Activated CD4-positive, alpha-beta T cell treated with anti-CD3 and anti-CD28 coated beads for 48 hours (primary cell): ENCODE measurements at regions not wholly inside any gene's neighbourhood (a gene's known extent, or its start where the extent isn't known, plus 50 kb on each side); places are given as distances from the start of the nearest gene placed in this dataset.
"Not testable (repeated sequence)": the region's sequence is repeated elsewhere in the genome, so short reads cannot be mapped to it uniquely, and the experiment has no call there.

Experiments used
- DNase-seq: peaks from one replicate; pipeline ENCODE4 v3.0.0-alpha.2; 2020

DNA sequence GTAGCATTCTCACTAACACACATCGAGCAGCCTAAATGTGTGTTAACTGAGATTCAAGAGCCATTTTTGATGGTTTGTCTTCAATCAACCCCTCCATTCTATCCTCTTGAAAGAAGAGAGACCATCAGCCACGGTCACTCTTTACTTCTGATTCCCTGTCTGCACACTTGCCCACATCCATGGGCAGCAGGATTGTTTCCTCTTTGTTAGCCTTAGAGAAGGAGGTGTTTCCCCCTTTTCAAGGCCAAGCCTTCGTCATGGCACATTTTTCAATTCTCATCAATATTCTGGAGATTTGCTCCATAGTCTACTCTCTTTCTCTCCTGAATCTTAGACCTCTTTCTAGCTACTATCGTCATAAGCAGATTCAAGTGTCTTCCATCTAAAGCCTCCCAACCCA, 522.4 kb upstream of the NAALADL2 start:
- DNase-seq = no peak

- no peak for DNase-seq
These were observed 521.9 kb upstream of the NAALADL2 start for GRCh38 chr3:174337227-174337626.

GRCh38 chr3:174340624-174341587, 518.2 kb upstream of the NAALADL2 start:
- no peak for DNase-seq

DNA sequence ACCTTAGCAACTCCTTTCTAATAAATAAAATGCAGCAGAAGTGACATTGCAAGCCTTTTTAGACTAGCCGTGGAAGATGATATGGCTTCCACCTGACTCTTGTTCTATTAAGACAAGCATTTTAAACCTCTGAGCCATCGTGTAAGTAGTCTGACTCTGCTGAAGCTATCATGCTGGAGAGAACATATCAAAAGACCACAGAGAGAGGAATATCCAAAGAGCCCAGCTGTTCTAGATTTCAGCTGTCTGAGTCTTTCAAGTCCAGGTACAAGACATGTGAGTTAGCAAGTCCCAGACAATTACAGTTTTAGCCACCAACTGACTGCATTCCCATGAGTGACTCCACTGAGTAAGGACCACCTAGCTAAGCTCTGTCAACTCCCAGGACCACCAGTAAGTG, 517.0 kb upstream of the NAALADL2 start:
- DNase-seq = no peak

DNA sequence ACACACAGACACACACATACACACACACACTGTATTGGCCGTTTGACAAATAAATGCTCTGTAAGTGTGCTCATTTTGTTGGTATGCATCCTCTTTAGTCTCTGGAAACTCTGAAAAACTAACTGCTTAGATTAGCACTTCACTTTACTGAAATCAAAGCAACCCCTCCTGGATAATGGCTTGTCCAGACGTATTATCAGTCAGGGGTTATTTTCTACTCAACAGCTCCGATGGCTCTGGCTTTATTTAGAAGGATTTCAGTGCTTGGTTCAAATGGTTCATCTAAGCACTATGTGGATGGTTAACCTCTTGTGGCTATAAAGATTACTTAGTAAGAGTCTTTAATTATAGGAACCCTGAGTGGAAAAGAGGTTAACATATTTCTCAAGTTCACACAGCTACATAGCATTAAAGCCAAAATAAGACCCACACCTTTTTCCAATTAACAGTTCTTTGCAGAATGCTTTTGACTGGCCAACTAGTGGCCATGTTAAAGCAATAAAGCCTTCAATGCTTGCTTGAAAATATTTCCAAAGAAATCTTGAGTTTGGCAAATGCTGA, 516.1 kb upstream of the NAALADL2 start:
- DNase-seq = no peak

- DNase-seq = no peak
These were observed 513.0 kb upstream of the NAALADL2 start for GRCh38 chr3:174346141-174346540.

GRCh38 chr3:174346571-174346970, 512.6 kb upstream of the NAALADL2 start:
- no peak for DNase-seq

GRCh38 chr3:174347474-174348138, 511.5 kb upstream of the NAALADL2 start:
- DNase-seq = no peak

DNA sequence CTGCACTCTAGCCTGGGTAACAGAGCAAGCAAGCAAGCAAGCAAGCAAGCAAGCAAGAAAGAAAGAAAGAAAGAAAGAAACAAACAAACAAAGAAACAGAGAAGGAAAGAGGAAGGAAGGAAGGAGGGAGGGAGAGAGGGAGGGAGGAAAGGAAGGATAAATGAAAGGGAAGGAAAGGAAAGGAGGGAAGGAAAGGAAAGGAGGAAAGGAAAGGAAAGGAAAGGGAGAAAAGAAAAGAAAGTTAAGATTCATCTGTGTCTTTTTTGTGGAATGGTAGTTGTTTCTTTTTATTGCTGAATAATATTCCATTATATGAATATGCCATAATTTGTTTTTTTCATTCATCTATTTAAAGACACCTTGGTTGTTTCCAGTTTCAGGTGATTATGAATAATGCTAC, 506.9 kb upstream of the NAALADL2 start:
- no peak for DNase-seq

- DNase-seq = no peak
These were observed 503.6 kb upstream of the NAALADL2 start for GRCh38 chr3:174355505-174355904.

DNA sequence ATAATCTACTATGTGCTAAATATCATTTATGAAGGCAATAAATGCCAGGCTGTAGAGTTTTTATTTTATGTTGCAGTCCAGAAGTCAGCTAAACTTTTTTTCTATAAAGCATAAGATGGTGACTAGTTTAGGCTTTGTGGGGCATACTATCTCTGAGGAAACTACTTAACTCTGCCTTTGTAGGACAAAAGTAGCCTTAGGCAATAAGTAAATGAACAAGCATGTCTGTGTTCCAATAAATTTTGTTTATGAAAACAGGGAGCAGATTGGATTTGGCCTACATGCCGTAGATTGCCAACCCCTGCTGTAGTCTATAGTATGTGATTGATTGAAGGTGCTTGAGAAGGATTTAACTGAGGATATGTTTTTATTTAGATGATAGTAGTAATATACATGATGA, 502.5 kb upstream of the NAALADL2 start:
- no peak for DNase-seq

GRCh38 chr3:174358252-174358651, 500.9 kb upstream of the NAALADL2 start:
- DNase-seq = no peak

DNA sequence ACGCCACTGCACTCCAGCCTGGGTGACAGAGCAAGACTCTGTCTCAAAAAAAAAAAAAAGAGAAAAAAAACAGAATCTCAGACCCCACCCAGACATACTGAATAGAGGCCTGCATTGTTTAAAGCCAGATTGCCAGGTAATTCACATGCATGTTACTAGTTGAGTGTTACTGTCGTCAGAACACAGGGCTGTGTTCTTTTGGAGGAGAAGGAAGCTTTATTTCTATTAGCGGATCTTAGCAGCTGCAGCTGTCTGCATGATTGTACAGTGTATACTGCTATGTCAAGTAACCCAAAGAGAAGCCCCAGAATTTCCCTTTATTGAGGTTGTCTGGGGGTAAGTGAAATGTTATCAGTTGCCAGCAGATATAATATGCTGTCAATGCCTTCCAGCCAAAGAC, 496.6 kb upstream of the NAALADL2 start:
- DNase-seq = no peak

DNA sequence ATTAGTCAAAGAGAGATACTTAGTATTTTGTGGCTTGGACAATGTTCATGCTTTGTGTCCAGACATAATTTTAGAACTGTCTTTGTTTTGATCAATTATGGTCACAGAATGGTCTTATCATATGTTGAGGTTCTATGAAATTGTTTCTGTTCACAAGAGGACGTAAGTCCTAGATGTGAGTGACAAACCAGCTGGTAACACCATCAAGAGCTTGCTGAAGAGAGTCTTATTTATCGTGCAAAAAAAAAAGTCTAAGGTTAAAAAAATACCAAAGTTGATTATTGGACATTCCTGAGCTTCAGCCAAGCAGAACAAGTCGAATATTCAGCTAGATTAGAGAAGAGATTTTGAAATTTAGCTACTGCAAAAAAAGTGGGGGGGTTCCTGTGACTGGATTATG, 495.9 kb upstream of the NAALADL2 start:
- DNase-seq = no peak

DNA sequence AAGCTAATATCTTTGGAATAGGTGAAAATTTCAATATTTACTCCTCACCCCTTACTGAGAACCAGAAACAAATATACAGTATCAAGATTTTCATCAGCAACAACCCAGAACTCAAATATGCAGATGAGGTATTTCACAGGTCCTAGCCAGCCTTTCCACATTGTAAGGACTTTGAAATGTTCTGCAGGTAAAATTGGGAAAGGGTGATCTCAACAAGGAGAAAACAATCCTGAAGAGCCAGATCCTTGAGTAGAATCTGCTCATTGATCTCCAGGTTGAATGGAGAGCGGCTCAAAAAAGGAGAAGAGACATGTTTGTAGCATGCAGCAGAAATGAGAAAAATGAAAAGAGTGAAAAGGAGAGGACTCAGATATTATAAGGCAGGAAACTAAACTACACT, 493.3 kb upstream of the NAALADL2 start:
- DNase-seq = no peak

GRCh38 chr3:174366904-174367303, 492.2 kb upstream of the NAALADL2 start:
- DNase-seq = not testable (repeated sequence)

DNA sequence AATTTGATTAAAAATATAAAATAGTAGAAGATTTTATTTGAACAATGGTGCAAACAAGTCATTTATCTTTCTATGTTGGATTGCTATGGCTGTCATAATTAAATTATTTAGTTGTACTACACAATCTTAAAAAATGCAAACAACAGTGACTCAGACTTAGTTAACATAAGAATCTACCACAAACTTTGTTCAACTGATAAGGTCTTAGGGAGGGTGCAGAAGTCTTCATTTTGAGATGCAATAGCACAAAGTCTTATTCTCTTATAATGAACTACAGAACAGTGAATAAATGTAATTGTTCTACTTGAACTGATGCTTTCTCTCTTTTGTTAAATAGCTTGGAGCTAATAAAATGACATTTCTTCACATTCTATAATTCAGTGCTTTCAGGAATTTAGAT, 482.8 kb upstream of the NAALADL2 start:
- DNase-seq = no peak

- DNase-seq = no peak
These were observed 482.0 kb upstream of the NAALADL2 start for GRCh38 chr3:174377096-174377495.

- DNase-seq = no peak
These were observed 481.4 kb upstream of the NAALADL2 start for GRCh38 chr3:174377684-174378083.

DNA sequence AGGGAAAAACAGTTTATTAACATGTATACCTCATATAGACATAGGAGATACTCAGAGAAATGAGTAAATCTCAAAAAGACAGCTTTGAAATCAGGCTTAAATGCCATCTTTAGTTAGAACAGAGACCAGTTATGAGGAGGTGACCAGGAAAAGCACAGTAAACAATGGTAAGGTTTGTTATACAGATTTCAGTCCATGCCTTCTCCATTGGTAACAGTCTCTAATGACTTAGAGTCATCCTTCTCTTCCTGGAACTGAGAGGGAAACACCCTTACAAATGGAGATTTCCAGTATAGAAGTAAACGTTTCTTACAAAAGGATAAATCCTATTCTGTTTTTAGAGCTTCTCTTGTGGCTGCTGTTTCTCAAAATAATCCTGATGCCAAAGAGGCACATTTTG, 476.3 kb upstream of the NAALADL2 start:
- DNase-seq = no peak

- DNase-seq = no peak
These were observed 471.4 kb upstream of the NAALADL2 start for GRCh38 chr3:174387736-174388135.

DNA sequence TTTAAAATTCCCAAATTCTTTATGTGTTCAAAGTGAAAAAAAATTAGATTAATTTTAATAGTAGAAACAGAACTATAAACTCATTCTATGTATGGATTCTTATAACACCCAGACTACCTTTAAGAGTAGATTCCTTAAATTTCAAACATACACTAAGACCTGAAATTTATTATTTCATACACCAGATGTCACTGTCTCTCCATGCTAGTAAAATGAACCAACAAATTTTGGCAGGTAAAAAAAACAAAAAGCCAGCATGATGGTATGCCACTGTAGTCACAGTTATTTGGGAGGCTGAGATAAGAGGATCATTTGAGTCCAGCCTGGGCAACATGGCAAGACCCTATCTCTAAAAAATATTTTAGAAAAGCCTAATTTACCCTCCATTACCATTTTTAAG, 461.3 kb upstream of the NAALADL2 start:
- DNase-seq = no peak

- no peak for DNase-seq
These were observed 460.4 kb upstream of the NAALADL2 start for GRCh38 chr3:174398761-174399160.

- no peak for DNase-seq
These were observed 455.3 kb upstream of the NAALADL2 start for GRCh38 chr3:174403831-174404230.
